DOHH2 (cell line): ENCODE measurements at regions not wholly inside any gene's neighbourhood (a gene's known extent, or its start where the extent isn't known, plus 50 kb on each side); places are given as distances from the start of the nearest gene placed in this dataset.

Source experiments
- CTCF ChIP-seq: fragments of 200-600 bp; sonication (generic); IDR thresholded peaks from one replicate; pipeline ENCODE4 v1.5.1; 2014; ENCODE audit warnings: antibody characterized with exemption, mild to moderate bottlenecking, low read depth, low read length; ENCODE audit not compliant: poor library complexity, severe bottlenecking
- EZH2phosphoT487 ChIP-seq: fragments of 200-600 bp; sonication (generic); IDR thresholded peaks from 2 replicates; pipeline ENCODE4 v1.6.1; 2017; ENCODE audit warnings: borderline replicate concordance, mild to moderate bottlenecking, antibody characterized with exemption, low read length, moderate library complexity, mixed read lengths

GRCh38 chr10:113493882-113494301 is 59.0 kb upstream of the HABP2 start:
- TF ChIP-seq CTCF = no peak
- TF ChIP-seq EZH2phosphoT487 = no peak
